ENCODE measurements at regions not wholly inside any gene's neighbourhood (a gene's known extent, or its start where the extent isn't known, plus 50 kb on each side); places are given as distances from the start of the nearest gene placed in this dataset.
A peak's percentile ranks its signal among the peaks of the same experiment; 100 is the strongest.

DNA sequence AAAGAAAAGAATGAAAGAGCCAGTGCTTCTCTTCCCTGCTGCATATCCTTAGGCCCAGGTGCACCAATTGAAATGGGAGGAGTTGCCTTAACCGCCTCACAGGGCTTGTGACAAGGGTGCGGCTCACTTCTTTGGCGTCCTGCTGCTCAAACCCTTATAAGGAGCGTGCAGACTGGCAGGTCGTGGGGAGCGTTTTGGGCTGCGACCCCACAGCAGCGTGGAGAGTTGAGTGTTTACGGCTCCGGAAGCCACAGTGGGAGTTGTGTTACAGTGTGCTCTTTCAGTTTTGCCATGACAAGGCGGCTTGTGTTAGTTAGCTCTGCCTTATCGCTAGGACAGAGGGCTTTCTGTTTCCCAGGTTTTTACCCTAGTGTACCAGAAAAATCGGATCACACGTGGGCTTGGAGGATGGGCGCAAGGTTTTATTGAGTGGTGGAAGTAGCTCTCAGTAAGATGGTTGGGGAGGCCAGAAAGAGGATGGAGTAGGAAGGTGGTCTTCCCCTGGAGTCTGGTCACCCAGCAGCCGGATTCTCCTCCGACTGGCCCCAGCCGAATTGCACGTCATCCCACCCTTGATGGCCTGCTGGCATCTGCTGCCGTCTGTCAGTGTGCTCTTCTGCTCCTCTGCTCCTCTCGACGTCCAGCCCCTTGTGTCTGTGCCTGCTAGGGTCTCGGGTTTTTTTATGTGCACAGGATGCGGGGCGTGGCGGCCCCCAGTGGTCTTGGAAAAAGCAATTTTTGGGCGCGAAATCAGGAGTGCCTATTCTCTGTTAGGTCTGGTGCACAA is 718.9 kb downstream of the ARAP2 start:
- intact Hi-C loops (cut with DNase I, micrococcal nuclease), result no loop called here
- DNase-seq (no peak), ATAC-seq (peak; percentile 35)

DNA sequence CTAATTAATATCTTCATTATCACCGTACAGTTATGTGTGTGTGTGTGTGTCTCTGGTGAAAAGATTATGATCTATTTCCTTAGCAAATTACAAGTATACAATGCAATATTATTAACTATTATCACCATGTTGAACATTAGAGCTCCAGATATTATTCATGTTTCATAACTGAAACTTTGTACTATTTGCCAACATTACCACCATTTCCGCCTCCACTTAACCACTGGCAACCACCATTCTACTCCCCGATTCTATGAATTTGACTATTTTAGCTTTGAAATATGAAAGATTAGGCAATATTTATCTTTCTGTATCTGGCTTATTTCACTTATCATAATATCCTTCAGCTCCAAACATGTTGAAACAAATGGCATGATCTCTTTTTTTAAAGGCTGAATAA is 717.9 kb downstream of the ARAP2 start:
- no peak for ATAC-seq

DNA sequence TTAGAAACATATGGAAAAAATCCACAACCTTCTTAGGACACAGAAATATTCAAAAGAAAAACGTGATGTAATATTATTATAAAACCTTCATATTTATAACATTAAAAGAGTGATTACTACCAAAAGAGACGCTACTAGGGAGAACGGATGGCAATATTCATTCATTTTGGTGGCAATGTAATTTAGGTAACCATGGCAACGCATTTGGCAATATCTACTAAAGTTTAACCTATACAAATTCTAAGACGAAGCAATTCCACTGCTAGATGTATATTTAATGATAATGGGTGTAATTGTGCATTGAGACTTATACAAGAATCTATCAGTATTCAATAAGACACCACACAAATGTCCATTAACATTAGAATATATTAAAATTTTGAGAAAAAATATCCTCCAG is 709.4 kb downstream of the ARAP2 start:
- intact Hi-C loops (cut with DNase I, micrococcal nuclease), result no loop called here
- DNase-seq (no peak), ATAC-seq (no peak)

More for the DNA sequence above, 717.9 kb downstream of the ARAP2 start:
- no peak for DNase-seq
- intact Hi-C loops (cut with DNase I, micrococcal nuclease), result no loop called here

DNA sequence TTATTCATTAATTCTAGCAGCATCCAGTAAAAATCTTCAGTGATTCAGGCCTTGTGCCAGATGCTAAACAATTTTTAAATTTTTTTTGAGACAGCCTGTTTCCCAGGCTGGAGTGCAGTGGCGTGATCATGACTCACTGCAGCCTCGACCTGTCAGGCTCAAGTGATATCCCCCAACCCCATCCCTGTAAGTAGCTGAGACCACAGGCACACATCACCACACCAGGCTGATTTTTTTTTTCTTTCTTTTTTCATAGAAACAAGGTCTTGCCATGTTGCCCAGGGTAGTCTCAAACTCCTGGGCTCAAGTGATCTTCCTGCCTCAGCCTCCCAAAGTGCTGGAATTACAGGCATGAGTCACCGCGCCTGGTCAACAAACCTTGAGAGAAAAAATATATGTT is 705.5 kb downstream of the ARAP2 start:
- ATAC-seq, result no peak
- intact Hi-C loops (cut with DNase I, micrococcal nuclease), result no loop called here

DNA sequence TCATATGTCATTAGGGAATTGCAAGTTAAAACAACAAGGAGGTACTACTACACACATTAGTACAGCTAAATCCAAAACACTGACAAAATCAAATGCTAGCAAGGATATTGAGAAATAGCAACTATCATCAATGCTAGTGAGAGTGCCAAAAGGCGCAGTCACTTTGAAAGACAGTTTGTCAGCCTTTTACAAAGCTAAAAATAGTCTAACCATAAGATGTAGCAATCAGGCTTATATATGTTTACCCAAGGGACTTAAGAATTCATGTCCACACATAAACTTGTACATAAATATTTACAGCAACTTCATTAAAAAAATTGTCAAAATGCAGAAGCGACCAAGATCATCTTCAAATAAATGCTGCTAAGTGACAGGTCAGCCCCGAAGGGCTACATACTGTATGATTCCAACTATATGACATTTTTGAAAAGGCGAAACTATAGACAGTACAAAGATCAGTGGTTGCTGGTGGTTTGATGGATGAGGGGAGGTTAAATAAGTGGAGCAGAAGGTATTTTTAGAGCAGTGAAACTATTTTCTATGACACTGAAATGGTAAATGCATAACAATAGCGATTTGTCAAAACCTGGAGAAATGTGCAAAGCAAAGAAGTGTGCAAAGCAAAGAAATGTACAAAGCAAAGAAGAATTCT is 704.8 kb downstream of the ARAP2 start:
- intact Hi-C loops (cut with DNase I, micrococcal nuclease), result no loop called here
- DNase-seq (no peak), ATAC-seq (no peak)

More for the DNA sequence above, 705.5 kb downstream of the ARAP2 start:
- no peak for DNase-seq

DNA sequence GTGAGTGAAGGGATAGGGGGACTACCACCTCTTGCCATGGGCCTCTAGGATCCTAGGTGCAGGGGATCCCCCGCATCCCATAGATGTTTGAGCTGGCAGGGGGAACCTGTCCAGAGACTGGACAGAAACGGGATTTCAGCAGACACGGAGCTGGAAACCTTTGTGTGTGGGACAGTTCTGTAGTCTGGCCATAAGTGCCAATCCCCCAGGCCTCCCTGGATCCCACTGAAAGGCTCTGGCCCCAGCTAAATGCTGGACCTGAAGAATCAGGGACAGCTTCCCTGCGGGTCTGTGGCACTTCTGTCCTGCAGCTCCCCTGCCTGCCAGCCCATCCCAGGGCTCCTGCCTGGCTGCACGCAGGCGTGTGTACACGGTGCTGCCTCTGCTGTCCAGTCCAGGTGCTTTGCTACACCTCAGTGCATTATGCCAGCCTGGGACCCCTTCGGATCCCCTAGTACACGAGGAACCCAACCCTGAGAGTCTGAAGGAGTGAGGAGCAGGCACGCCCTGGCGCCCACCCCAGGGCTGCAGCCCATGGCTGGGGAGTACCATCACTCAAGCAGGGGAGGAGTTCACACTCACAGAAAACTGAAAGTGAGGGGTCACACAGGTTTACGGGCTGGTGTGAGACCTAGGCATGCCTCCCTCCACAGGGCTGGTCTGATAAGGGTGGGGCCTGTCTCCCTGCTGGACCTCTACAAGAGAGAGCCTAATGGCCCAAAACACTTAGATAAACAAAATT is 703.0 kb downstream of the ARAP2 start:
- ATAC-seq, result no peak
- intact Hi-C loops (cut with DNase I, micrococcal nuclease), result no loop called here
- DNase-seq, result no peak

DNA sequence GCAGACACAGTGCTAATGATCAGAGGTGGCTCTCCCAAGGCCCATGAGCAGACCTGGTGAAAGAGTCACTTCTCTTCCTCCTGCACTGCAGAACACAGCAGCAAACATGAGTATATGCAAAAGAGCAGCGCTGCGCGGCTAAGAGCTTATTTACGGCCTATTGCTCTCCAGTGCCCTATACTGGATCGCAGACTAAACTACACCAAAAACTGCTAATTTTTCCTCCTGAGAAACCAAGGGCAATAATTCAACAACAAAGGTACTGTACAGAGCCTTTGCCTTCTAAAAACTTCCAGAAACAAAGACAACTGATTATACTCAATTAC is 702.5 kb downstream of the ARAP2 start:
- no peak for DNase-seq
- intact Hi-C loops (cut with DNase I, micrococcal nuclease), result no loop called here
- no peak for ATAC-seq

DNA sequence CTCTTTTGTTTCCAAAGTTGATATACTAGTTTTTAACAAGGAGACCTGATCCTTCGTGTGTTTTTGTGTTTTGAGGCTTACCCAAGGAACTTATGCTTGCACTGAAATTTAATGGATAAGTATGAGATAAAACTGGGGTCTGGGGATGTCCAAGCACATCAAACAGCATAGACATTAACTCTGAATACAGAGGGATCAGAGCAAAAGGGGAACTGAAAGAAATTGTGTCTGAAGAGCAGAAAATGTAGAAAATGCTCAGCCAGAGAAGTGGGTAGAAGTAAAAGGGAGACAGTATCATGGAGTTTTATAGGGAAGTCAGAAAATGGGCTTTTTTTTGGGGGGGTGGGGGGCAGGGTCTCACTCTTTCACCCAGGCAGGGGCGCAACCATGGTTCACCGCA is 695.4 kb downstream of the ARAP2 start:
- intact Hi-C loops (cut with DNase I, micrococcal nuclease), result no loop called here
- ATAC-seq (no peak), DNase-seq (no peak)

DNA sequence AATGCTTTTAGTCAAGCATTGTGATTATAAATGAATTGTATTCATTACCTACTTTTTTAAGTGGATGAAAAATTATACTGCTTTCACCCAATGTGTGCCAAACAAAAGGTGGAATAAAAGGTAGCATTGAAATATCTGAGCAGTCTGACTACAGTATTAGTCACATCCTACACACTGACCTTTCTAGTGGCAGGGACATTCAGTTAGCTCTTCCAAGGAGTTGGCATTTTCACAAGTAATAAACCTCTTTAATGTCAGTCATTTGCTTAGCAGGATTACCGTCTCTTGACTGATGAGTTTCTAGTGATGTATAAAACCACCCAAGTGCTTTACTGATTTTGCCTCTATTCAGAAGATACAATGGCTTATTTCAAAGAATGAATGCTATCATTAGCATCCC is 687.9 kb downstream of the ARAP2 start:
- DNase-seq, result no peak
- ATAC-seq, result no peak
- intact Hi-C loops (cut with DNase I, micrococcal nuclease), result no loop called here

DNA sequence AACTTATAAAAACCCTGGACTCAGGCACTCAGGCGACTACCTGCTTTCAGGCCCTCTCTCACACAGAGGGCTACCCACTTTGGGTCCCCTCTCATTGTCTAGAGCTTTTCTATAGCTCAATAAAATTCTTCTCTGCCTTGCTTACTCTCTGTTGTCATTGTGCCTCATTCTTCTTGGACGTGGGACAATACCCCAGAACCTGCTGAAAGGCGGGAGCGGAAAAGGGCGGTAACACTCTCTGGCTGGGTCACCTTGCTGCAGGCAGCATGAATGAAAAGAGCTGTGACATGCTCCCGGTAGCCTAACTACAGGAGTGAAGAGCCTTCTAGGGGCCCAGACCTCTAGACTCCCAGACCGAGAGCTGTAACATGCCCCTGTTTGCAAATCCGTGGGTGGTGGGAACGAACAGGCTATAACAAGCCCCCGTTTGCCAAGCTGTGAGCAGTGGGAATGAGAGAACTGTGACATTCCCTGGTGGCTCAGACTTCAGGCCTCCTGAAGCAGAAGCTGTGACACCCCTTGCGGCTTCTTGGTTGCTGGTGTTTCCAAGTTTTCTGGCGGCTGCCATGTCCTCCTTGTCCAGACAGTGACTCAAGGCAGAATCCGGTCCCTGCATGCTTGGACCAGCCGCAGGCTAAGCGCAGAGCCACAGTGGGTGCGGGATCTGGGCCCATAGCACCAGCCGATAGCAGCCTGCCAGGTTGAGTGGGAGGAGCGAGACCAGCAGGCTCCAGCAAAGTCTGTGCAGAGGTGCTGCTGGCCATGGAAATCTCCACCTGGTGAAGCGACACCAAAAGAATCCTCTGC is 684.6 kb downstream of the ARAP2 start:
- intact Hi-C loops (cut with DNase I, micrococcal nuclease), result no loop called here
- DNase-seq, result no peak
- no peak for ATAC-seq

DNA sequence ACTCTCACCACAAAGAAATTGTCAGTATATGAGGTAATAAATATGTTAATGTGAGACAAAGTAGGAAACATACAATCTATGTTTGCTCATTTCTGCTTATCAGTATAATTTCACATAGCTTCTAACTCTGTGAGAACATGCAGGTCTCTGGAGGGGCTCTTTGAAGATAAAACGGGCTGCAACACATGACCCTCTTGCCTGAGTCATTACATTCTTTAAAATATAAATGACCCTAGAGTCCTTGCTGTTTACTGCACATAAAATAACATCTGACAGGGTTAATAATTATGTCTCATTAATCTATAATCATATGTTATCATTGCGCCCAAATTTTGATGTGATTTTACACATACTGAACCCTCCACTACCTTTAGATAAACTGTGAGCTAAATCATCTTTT is 681.5 kb downstream of the ARAP2 start:
- DNase-seq (no peak), ATAC-seq (no peak)
- intact Hi-C loops (cut with DNase I, micrococcal nuclease), result no loop called here

DNA sequence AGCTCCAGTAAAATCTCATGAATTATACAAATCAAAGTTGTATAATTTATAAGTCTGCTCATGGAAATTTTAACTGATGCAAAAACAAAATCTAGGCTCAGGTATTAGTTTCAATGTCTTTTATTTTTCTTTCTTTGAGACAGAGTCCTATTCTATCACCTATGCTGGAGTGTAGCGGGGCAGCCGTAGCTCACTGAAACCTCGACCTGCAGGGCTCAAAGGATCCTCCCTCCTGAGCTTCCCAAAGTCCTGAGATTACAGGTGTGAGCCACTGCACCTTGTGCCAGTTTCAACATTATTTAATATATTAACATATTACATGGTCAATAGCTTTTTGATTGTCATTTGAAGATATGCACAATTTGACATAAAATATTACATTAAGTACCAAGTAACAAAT is 678.7 kb downstream of the ARAP2 start:
- no peak for DNase-seq
- no peak for ATAC-seq
- intact Hi-C loops (cut with DNase I, micrococcal nuclease), result no loop called here

DNA sequence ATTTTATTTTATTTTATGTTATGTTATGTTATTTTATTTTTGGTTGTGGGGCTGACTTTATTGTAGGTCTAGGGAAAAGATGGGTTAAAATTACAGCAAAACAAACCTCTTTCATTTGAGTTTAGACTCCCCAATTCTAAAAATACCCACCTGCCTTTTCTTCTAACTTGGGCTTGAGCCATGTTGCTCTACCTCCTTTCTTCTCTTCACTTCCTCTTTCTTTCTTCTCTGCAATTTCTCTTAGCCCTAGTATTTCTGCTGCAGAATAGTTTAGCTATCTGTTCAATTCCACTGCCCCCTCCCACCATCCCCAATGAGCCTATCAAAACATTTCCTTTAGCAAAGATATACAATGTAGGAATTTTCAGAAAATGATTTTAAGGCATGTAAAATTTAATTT is 653.3 kb downstream of the ARAP2 start:
- ATAC-seq (no peak), DNase-seq (no peak)
- intact Hi-C loops (cut with DNase I, micrococcal nuclease), result no loop called here

DNA sequence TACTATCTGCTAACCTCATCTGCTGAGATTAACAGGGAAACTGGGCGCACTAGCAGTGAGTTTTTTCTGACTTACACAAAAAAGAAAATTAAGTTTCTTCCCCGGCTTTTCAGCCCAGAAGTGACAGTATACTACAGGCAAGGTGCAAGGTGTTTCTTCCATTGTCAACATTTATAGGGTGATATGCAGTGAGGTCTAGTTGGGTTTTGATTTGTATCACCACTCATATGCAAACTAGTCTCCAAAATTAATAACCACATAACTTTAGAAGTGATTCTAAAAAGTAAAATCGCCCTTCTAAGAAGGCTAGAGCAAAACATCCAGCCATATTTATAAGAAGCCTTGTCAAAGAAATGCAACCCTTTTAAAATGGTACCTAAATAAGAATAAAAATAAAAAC is 640.1 kb downstream of the ARAP2 start:
- intact Hi-C loops (cut with DNase I, micrococcal nuclease), result no loop called here
- DNase-seq (no peak), ATAC-seq (no peak)

DNA sequence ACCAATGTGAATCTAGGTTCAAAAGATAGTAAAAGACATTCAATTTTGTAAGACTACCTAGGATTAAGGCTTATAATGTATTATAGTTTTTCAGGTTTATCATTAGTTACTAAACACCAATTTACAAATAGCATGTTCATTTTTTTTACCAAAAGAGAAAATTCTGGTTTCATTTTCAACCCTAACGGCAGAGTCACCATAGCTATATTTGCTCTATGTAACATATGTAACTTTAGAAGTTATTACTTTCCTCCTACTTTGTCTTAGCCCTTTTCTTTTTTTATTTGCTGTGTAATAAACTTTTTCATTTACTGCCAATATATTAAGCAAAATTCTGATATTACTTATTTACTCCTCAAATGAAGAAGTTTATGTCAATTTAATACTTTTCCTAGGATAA is 639.6 kb downstream of the ARAP2 start:
- ATAC-seq, result no peak
- intact Hi-C loops (cut with DNase I, micrococcal nuclease), result no loop called here
- DNase-seq, result no peak

DNA sequence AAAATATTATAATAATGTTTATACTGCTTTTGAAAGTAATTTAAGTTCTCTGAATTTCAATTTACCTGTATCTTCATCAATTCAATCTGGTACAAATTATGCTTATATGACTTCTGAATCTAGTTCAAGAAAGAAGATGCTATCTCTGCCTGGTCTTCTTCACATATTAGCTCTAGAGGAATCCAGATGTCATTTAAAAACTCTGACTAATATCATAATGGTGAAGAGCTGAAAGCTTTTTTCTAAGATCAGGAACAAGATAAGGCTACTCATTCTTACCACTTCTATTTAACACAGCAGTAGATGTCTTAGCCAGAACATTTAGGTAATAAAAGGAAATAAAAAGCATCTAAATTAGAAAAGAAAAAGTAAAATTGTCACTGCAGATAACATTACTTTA is 636.1 kb downstream of the ARAP2 start:
- ATAC-seq (no peak), DNase-seq (no peak)
- intact Hi-C loops (cut with DNase I, micrococcal nuclease), result no loop called here

DNA sequence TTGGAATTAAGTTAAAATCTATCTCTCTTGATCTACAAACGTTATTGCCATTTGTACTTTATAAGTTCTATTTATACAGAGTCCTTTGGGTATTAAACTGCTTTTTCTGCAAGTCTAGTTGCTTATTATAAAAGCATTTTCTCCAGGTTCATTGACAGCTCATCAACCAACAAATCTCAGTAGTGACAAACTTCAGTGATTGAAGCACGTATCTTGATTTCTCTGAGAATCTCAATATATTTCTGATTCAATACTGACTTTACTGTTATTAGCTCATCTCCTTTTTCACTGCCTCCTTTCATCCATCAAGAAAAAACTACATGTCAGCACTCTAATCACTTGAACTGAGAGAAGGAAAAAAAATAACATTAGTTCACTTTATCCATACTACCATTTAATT is 630.2 kb downstream of the ARAP2 start:
- intact Hi-C loops (cut with DNase I, micrococcal nuclease), result no loop called here
- ATAC-seq (no peak), DNase-seq (no peak)

DNA sequence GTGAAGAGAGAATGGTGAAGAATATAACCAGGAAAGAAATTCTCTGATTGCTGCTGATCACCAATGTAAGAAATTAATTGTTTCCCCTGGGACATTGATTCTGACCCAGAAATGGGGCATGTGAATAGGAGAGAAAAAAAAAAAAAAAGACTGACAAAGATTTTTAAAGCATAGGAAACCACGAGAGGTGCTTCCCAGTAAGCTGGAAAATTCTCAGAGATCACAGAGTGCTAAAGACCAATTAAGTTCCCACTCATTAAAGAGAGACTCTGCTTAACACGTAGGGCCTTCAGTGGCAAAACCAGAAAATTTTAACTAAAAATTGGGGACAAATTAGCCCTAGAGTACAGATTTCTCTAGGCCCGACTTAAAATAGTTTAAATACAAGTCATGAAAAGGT is 604.4 kb downstream of the ARAP2 start:
- DNase-seq, result no peak
- intact Hi-C loops (cut with DNase I, micrococcal nuclease), result no loop called here
- ATAC-seq, result no peak

DNA sequence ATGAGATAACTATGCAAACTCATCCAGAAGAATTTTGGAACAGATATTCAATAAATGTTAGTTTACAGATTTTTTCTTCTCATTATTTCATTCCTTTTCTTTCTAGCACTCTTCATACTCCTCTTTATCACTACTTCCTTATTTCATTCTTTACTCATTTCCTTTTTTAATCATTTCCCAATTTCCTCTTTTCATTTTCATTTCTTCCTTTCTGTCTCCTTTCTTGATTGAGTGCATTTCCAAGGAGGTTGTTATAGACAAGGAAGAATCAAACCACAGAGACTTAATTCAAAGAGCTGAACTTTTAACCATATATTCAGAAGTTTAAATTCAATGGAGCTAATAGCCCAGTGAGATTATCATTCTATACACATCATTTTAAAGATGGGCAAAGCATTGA is 600.7 kb downstream of the ARAP2 start:
- ATAC-seq (no peak), DNase-seq (no peak)
- intact Hi-C loops (cut with DNase I, micrococcal nuclease), result no loop called here

DNA sequence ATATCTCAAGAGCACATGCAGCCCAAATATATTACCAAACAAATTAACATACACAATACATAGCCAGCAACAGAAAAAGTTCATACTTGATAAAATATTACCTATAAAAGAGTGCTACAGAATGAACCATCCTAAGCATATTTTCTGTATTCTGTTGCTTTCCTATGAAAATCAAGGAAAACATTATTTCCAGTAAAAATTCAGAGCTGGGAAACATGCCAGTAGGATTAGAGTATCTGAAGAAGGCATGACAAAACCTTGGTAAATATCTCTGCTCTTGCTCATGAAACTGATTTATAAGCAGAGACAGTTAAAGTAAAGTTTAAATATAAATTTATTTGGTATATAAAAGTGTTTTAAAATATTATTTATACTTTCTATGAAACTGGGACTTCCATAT is 599.7 kb downstream of the ARAP2 start:
- no peak for ATAC-seq
- DNase-seq, result no peak
- intact Hi-C loops (cut with DNase I, micrococcal nuclease), result no loop called here
